GM18508 (cell line): ENCODE measurements at regions not wholly inside any gene's neighbourhood (a gene's known extent, or its start where the extent isn't known, plus 50 kb on each side); places are given as distances from the start of the nearest gene placed in this dataset.

ENCODE experiments used
- ATAC-seq: cut with Tn5 transposase; IDR thresholded peaks from one replicate; pipeline ENCODE4 v1.9.1; 2021; ENCODE audit warnings: moderate number of reproducible peaks; ENCODE audit not compliant: insufficient read depth, unreplicated experiment

DNA sequence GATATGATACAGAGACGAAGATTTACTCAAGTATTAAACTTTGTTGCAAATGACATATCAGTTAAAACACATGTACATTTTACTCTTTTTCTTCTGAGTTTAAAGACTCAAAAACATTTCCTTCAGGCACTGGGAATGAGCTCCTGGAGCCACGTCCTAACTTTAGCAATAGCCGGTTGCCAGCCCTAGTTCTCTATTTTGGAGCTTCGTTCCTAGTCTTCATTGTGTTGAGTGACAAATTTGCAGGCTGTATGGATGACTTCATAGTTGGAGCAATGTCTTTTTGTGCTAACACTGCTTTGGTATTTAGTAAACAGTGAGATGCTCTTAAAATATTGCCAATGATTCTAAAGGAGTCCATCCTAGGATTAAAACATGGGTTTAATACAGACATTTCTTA is 190.9 kb downstream of the FAT4 start:
- ATAC-seq, result no peak

DNA sequence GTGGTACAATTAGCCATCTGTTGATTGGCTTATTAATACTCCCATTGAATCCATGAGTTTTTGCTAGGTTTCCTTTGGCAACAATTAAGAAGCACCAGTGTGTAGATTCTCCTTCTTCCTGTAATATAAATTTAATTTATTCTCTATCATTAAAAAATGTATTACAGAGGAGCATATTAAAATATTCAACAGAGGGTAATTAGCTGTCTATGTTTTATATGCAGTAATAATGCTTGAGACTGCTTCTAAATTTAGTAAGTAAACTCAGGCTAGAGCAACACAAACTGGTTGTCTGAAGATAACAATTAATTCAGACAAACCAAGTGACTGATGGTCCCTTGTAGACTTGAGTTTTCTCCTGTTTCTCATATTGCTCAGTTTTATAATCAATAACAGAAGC is 192.4 kb downstream of the FAT4 start:
- ATAC-seq, result no peak

DNA sequence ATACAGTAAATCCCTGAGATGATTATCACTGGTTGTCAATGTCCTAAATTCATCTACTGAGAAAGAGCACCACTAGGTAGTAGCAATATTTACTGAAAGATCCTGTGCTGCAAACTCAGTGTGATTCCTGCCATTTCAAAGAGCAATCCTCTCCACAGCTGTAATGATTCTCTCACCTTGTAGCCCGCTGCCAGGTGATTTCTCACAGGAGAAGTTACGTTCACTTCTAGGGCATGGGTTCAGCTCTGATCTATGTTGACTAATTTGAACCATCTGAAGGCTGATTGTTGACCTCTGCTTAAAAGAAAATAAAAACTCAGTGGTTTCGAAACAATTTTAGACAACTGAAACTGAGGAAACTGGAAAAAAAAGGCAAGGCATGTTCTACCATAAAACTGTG is 197.0 kb downstream of the FAT4 start:
- ATAC-seq, result no peak

DNA sequence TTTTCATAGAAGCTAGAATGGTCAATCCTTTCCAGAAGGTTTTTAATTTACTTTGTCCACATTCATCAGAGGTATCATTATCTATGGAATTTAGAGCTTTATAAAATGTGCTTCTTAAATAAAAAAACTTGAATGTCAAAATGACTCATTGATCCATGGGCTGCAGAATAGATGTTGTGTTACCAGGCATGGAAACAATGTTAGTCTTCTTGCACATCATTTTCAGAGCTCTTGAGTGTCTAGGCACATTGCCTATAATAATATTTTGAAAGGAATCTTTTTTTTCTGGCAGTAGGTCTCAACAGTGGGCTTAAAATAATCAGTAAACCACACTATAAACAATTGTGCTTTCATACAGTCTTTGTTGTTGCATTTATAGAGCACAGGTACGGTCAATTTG is 200.3 kb downstream of the FAT4 start:
- no peak for ATAC-seq

- no peak for ATAC-seq
Observed at GRCh38 chr4:125517831-125518230, 203.1 kb downstream of the FAT4 start.

DNA sequence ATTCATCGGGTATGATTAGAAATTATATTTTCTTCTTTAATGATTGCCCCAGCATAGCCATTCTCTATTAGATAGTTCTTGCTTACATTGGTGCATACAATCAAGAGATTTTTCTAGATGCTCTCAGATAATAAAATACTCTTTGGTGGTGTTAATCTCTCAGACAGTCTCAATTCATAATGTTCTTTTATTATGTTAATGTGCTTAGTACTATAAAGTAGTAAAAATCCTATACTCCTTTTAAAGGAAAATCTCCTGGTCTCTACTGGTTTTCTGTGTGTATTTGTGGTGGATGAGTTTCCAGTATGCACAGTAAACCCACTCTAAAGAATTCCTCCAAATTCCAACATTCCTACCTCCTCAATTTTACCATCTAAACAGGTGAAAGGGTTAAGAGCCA is 203.5 kb downstream of the FAT4 start:
- ATAC-seq, result no peak

GRCh38 chr4:125519371-125520146 is 204.8 kb downstream of the FAT4 start:
- no peak for ATAC-seq

DNA sequence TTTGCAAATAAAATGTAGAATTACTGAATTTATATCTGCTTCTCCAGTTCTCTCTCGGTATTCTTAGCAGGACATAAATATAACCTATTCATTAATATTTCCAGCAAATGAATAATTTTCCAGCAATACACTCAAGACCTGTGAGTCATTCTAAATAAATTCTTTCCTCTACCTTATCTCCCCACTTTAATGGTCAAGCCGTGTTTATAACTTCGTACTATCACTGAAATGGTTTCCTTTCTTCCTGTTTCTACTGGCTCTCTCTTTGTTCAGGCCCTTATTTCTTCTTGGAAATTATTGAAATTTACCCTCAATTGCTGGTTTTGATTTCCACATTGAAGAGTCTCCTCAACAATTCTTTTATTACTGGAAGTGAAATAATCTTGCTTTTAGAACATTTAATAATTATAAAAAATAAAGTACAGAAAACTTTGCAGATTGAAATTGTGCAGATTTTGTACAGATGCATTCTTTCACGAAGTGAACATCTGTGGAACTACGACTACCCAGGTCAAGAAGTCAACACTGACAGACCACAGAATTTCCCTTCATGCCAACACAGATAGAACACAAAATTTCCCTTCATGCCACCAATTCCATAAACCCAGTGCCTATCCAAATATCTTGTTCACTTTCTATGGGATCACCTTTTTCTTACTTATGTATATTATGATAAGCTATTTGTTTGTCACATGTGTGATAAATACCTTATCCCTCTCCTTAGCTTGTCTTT is 205.7 kb downstream of the FAT4 start:
- no peak for ATAC-seq

GRCh38 chr4:125522588-125522987 is 207.8 kb downstream of the FAT4 start:
- no peak for ATAC-seq

DNA sequence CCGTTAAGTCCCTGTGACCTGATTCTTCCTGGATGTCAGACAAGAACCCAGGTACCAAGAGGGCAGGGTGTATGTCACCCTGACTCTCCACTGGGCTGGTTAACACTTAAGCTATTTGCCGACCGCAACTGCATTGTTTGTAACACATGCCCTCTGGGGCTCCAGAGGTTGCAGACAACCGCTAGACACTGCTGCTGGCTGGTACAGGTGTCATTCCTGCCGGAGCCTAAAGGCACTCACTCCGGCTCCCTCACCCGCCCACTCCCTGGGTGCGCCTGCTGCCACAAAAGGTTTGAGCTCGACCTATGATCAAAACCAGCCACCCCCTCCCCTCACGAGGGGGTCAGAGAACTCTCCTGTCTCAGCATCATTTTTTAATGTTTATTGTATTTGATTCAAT is 208.2 kb downstream of the FAT4 start:
- no peak for ATAC-seq

- no peak for ATAC-seq
Observed at GRCh38 chr4:125526420-125526819, 211.7 kb downstream of the FAT4 start.

GRCh38 chr4:125527681-125528080 is 212.9 kb downstream of the FAT4 start:
- ATAC-seq, result no peak

GRCh38 chr4:125529071-125529470 is 214.3 kb downstream of the FAT4 start:
- ATAC-seq, result no peak

GRCh38 chr4:125538670-125539069 is 223.9 kb downstream of the FAT4 start:
- ATAC-seq, result no peak

DNA sequence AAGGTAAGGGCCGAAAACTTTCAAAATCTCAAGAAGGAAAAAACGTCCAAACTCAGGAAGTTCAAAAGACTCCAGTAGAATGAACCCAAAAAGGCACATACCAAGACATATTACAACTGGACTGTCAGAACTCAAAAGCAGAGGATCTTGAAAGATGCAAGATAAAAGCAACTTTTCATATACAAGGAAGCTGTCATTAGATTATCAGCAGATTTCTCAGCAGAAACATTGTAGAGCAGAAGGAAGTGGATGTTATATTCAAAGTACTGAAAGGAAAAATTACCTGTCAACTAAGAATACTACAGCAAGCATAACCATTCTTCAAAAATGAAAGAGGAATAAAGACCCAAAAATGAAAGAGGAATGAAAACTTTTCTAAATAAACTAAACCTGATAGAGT is 224.9 kb downstream of the FAT4 start:
- no peak for ATAC-seq

DNA sequence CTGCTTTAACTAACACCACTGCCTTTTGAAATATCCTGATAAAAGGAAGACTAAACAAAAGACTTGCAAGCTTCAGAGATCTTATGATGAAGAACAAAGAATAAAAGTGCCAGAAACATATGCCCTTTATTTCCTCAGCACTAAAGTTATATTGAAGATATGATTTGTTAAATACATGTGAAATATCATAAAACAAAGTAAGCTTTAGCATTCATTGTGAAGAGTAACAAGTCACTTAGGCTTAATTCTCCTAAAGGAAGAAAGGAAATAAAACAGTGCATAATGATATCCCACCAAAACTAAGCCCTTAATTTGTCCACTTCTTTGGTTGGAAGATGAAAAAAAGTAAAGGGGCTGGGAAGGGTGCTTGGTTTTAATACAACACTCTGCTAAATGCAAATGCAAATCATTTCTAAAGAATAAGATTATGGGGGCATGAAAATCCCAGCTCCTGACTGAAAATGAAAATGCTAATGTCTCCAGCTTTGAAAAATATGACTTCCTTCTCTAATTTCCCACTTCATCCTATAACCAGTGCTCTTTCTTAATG is 227.2 kb downstream of the FAT4 start:
- ATAC-seq, result no peak

GRCh38 chr4:125546272-125546671 is 231.5 kb downstream of the FAT4 start:
- ATAC-seq, result no peak

- no peak for ATAC-seq
Observed at GRCh38 chr4:125547836-125548235, 233.1 kb downstream of the FAT4 start.

DNA sequence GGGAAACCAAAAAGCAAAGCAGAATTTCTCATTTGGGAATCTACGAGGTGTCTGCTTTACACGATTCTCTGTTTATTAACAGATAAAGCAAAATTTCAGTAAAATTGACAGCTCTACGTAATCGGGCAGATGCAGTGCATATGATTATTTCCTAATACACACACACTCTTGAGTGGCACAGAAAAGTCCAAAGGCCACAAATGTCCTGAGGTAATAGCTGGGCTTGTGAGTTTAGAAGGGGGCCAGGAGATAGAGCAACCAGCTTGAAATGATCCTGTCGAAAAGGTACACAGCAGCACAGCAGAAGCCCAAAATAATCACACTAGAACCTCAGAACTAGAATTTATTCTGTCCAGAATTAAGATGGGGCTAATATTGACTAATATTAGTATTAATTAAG is 236.0 kb downstream of the FAT4 start:
- no peak for ATAC-seq

DNA sequence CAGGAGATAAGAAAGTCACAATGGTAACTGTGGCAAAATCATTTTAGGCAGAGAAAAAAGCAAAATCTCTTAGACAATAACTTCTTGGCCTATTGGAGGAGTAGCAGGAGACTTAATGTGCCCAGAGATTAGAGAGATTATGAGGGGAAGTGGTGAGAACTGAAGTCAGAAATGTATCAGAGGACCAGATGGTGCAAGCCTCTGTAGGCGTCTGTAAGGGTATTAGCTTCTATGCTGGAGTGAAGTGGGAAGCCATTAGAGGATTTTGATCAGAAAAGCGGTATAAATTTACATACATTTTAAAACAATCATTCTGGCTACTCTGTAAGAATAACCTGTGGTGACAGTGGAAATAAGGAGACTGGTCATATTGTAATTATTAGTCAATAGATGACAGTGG is 236.7 kb downstream of the FAT4 start:
- no peak for ATAC-seq

- ATAC-seq, result no peak
Observed at GRCh38 chr4:125551967-125552366, 237.2 kb downstream of the FAT4 start.

GRCh38 chr4:125572601-125573000 is 257.8 kb downstream of the FAT4 start:
- no peak for ATAC-seq
